ENCODE measurements at regions not wholly inside any gene's neighbourhood (a gene's known extent, or its start where the extent isn't known, plus 50 kb on each side); places are given as distances from the start of the nearest gene placed in this dataset.

DNA sequence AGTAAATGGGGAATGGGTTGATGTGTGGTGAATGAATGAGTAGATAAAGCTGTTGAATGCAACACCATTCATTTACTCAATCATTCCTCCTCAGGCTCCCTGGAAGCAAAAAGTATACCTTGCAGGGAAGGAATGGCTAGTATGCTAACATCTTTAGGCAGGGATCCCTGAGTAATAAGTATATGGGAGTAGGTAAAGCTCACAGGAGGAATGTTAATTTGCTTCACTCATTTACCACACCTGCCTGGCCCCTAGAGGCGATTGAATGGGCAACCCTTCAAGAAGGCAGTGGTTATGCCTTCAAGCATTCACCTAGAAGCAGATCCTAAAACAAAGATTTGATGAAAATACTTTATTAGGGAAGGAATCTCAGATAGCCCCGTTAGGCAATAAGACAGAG is 208.7 kb upstream of the GADL1 start:
- TF ChIP-seq CTCF (IDR thresholded peaks at IDR 0.05) (no peak), EP300 (IDR thresholded peaks at IDR 0.05) (no peak), POLR2A (IDR thresholded peaks at IDR 0.05) (no peak)
